ENCODE measurements at regions not wholly inside any gene's neighbourhood (a gene's known extent, or its start where the extent isn't known, plus 50 kb on each side); places are given as distances from the start of the nearest gene placed in this dataset.

GRCh38 chr22:48473202-48473601 is 1354.5 kb downstream of the BRD1 start:
- no peak for ATAC-seq
- no peak for TF ChIP-seq TSHZ2 (CRISPR knock-in tag; IDR thresholded peaks at IDR 0.05)
- no peak for TF ChIP-seq ZFP30 (CRISPR knock-in tag; IDR thresholded peaks at IDR 0.05)
- no peak for TF ChIP-seq ESRRG (CRISPR knock-in tag; IDR thresholded peaks at IDR 0.05)
- TF ChIP-seq ZNF8 (CRISPR knock-in tag; IDR thresholded peaks at IDR 0.05): no peak
- no peak for TF ChIP-seq SNAI2 (CRISPR knock-in tag; IDR thresholded peaks at IDR 0.05)
- no peak for TF ChIP-seq ZC3H10 (CRISPR knock-in tag; IDR thresholded peaks at IDR 0.05)
- TF ChIP-seq OSR1 (CRISPR knock-in tag; IDR thresholded peaks at IDR 0.05): no peak
- TF ChIP-seq PATZ1 (CRISPR knock-in tag; IDR thresholded peaks at IDR 0.05; ENCODE audit: borderline replicate concordance): no peak

GRCh38 chr22:48464246-48464645 is 1363.4 kb downstream of the BRD1 start:
- TF ChIP-seq SNAI2 (CRISPR knock-in tag; IDR thresholded peaks at IDR 0.05): no peak
- no peak for TF ChIP-seq ZNF8 (CRISPR knock-in tag; IDR thresholded peaks at IDR 0.05)
- TF ChIP-seq BACH2 (CRISPR knock-in tag; IDR thresholded peaks at IDR 0.05; ENCODE audit: borderline replicate concordance): no peak
- no peak for TF ChIP-seq RARB (CRISPR knock-in tag; IDR thresholded peaks at IDR 0.05)
- no peak for TF ChIP-seq CREB5 (CRISPR knock-in tag; IDR thresholded peaks at IDR 0.05; ENCODE audit: low read depth)
- no peak for TF ChIP-seq ZNF70 (CRISPR knock-in tag; IDR thresholded peaks at IDR 0.05)
- TF ChIP-seq CSDC2 (CRISPR knock-in tag; IDR thresholded peaks at IDR 0.05): no peak
- TF ChIP-seq OSR1 (CRISPR knock-in tag; IDR thresholded peaks at IDR 0.05): no peak
- TF ChIP-seq ZFP3 (CRISPR knock-in tag; IDR thresholded peaks at IDR 0.05): no peak
- TF ChIP-seq CSRNP3 (CRISPR knock-in tag; IDR thresholded peaks at IDR 0.05): no peak
- no peak for TF ChIP-seq TCF4 (CRISPR knock-in tag; IDR thresholded peaks at IDR 0.05; ENCODE audit: borderline replicate concordance)
- no peak for TF ChIP-seq TSHZ2 (CRISPR knock-in tag; IDR thresholded peaks at IDR 0.05)
- no peak for TF ChIP-seq ZC3H10 (CRISPR knock-in tag; IDR thresholded peaks at IDR 0.05)
- TF ChIP-seq ISL1 (CRISPR knock-in tag; IDR thresholded peaks at IDR 0.05): no peak
- ATAC-seq: no peak

- no peak for ATAC-seq
- no peak for TF ChIP-seq TOX (CRISPR knock-in tag; IDR thresholded peaks at IDR 0.05; ENCODE audit: borderline replicate concordance)
- TF ChIP-seq CSRNP3 (CRISPR knock-in tag; IDR thresholded peaks at IDR 0.05): no peak
- no peak for TF ChIP-seq POU6F1 (CRISPR knock-in tag; IDR thresholded peaks at IDR 0.05; ENCODE audit: borderline replicate concordance, low read depth)
- no peak for TF ChIP-seq GLIS3 (CRISPR knock-in tag; IDR thresholded peaks at IDR 0.05)
- no peak for TF ChIP-seq ZFP3 (CRISPR knock-in tag; IDR thresholded peaks at IDR 0.05)
- no peak for TF ChIP-seq ZNF70 (CRISPR knock-in tag; IDR thresholded peaks at IDR 0.05)
- no peak for TF ChIP-seq TCF4 (CRISPR knock-in tag; IDR thresholded peaks at IDR 0.05; ENCODE audit: borderline replicate concordance)
- no peak for TF ChIP-seq BACH2 (CRISPR knock-in tag; IDR thresholded peaks at IDR 0.05; ENCODE audit: borderline replicate concordance)
- no peak for TF ChIP-seq ARNTL (CRISPR knock-in tag; IDR thresholded peaks at IDR 0.05; ENCODE audit: borderline replicate concordance, low read depth)
- no peak for TF ChIP-seq CREB5 (CRISPR knock-in tag; IDR thresholded peaks at IDR 0.05; ENCODE audit: low read depth)
These were observed 1367.5 kb downstream of the BRD1 start for GRCh38 chr22:48459859-48460823.

Measured in SK-N-SH treated with all-trans-retinoic acid at 6 μM for 48 hours (cell line).